ENCODE measurements at regions not wholly inside any gene's neighbourhood (a gene's known extent, or its start where the extent isn't known, plus 50 kb on each side); places are given as distances from the start of the nearest gene placed in this dataset.

- TF ChIP-seq POLR2AphosphoS5 (IDR thresholded peaks at IDR 0.05; ENCODE audit: borderline replicate concordance, low read depth, low read length) (no peak), EZH2 (IDR thresholded peaks at IDR 0.05) (no peak)
Measured at GRCh38 chr12:97181571-97182265, 274.7 kb downstream of the NEDD1 start.

Data from SK-N-MC (cell line).